A549 (cell line): ENCODE measurements at regions not wholly inside any gene's neighbourhood (a gene's known extent, or its start where the extent isn't known, plus 50 kb on each side); places are given as distances from the start of the nearest gene placed in this dataset.

Experiments
- CEBPB ChIP-seq, 2 experiments: fragments of >200 bp in 1 of 2; sonication (Bioruptor Twin) in 1 of 2; formaldehyde crosslinking in 1 of 2; IDR thresholded peaks; 2 replicates each; pipeline ENCODE4 v1.6.1; 2012 to 2016
- EP300 ChIP-seq, 2 experiments: fragments of >200 bp; sonication (Bioruptor Twin); formaldehyde crosslinking; IDR thresholded peaks; 2 replicates in 1 of 2; 3 replicates in 1 of 2; pipeline ENCODE4 v1.6.1; 2016 to 2017
- JUN ChIP-seq, 2 experiments: fragments of >200 bp; sonication (Bioruptor Twin); formaldehyde crosslinking; IDR thresholded peaks; 2 replicates in 1 of 2; 3 replicates in 1 of 2; pipeline ENCODE4 v1.6.1; 2016 to 2017
- POLR2A ChIP-seq: IDR thresholded peaks from 2 replicates; pipeline ENCODE4 v1.6.1; 2012; ENCODE audit warnings: mild to moderate bottlenecking, low read length
- SMC3 ChIP-seq: fragments of >200 bp; sonication (Bioruptor Twin); formaldehyde crosslinking; IDR thresholded peaks from 3 replicates; pipeline ENCODE4 v1.6.1; 2018; ENCODE audit warnings: inconsistent platforms
- SREBF2 ChIP-seq: fragments of 450-650 bp; IDR thresholded peaks from 2 replicates; pipeline ENCODE4 v1.6.1; 2014; ENCODE audit warnings: mild to moderate bottlenecking, moderate library complexity
- TF ChIP-seq, protein P1 (sequence below): fragments of >200 bp; sonication (Bioruptor Twin); formaldehyde crosslinking; IDR thresholded peaks from 3 replicates; pipeline ENCODE4 v1.5.1; 2016
- TF ChIP-seq, protein P2 (sequence below): IDR thresholded peaks from 2 replicates; pipeline ENCODE4 v1.6.1; 2012
- TF ChIP-seq, protein P3 (sequence below): fragments of 200-600 bp; sonication (generic); IDR thresholded peaks from 2 replicates; pipeline ENCODE4 v1.6.1; 2016; ENCODE audit warnings: antibody characterized with exemption, mild to moderate bottlenecking, moderate library complexity

DNA sequence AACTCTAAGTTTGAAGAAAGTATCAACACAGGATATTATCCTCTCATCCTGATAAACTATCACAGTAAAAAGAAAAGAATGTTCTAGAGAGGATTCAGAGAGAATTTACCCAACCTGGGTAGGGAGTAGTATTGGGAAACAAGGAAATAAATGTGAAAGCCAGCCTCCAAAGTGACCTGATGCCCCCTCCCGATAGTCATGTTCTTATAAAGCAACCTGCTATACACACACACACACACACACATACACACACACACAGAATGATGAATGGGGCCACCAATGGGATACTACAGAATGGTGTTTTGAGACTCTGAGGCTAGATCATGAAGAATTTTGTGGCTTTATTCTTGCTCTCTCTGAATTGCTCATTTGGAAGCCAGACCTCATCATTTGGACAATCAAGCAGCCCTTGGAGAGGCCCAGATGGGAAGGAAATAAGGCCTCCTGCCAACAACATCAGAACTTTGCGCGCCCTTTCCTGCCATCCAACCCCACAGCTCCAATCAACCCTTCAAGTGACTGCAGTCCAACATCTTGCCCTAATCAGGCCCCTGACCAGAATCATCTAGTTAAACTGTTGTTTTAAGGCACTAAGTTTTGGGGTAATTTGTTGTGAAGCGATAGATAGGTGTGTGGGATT, 807.9 kb upstream of the ARGLU1 start:
- TF ChIP-seq, protein P1, sequence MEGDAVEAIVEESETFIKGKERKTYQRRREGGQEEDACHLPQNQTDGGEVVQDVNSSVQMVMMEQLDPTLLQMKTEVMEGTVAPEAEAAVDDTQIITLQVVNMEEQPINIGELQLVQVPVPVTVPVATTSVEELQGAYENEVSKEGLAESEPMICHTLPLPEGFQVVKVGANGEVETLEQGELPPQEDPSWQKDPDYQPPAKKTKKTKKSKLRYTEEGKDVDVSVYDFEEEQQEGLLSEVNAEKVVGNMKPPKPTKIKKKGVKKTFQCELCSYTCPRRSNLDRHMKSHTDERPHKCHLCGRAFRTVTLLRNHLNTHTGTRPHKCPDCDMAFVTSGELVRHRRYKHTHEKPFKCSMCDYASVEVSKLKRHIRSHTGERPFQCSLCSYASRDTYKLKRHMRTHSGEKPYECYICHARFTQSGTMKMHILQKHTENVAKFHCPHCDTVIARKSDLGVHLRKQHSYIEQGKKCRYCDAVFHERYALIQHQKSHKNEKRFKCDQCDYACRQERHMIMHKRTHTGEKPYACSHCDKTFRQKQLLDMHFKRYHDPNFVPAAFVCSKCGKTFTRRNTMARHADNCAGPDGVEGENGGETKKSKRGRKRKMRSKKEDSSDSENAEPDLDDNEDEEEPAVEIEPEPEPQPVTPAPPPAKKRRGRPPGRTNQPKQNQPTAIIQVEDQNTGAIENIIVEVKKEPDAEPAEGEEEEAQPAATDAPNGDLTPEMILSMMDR, result no peak
- TF ChIP-seq, protein P2, sequence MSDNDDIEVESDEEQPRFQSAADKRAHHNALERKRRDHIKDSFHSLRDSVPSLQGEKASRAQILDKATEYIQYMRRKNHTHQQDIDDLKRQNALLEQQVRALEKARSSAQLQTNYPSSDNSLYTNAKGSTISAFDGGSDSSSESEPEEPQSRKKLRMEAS, result no peak
- TF ChIP-seq SMC3 (no peak), SREBF2 (no peak), CEBPB (IDR thresholded peaks at IDR 0.05) (no peak), POLR2A (no peak), EP300 (IDR thresholded peaks at IDR 0.05) (no peak), JUN (IDR thresholded peaks at IDR 0.05) (no peak)
- TF ChIP-seq, protein P3, sequence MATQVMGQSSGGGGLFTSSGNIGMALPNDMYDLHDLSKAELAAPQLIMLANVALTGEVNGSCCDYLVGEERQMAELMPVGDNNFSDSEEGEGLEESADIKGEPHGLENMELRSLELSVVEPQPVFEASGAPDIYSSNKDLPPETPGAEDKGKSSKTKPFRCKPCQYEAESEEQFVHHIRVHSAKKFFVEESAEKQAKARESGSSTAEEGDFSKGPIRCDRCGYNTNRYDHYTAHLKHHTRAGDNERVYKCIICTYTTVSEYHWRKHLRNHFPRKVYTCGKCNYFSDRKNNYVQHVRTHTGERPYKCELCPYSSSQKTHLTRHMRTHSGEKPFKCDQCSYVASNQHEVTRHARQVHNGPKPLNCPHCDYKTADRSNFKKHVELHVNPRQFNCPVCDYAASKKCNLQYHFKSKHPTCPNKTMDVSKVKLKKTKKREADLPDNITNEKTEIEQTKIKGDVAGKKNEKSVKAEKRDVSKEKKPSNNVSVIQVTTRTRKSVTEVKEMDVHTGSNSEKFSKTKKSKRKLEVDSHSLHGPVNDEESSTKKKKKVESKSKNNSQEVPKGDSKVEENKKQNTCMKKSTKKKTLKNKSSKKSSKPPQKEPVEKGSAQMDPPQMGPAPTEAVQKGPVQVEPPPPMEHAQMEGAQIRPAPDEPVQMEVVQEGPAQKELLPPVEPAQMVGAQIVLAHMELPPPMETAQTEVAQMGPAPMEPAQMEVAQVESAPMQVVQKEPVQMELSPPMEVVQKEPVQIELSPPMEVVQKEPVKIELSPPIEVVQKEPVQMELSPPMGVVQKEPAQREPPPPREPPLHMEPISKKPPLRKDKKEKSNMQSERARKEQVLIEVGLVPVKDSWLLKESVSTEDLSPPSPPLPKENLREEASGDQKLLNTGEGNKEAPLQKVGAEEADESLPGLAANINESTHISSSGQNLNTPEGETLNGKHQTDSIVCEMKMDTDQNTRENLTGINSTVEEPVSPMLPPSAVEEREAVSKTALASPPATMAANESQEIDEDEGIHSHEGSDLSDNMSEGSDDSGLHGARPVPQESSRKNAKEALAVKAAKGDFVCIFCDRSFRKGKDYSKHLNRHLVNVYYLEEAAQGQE, result no peak
